ENCODE measurements at regions not wholly inside any gene's neighbourhood (a gene's known extent, or its start where the extent isn't known, plus 50 kb on each side); places are given as distances from the start of the nearest gene placed in this dataset.

GRCh38 chr9:86821006-86821845, 126.1 kb downstream of the GAS1 start:
- no peak for TF ChIP-seq GATA3 (IDR thresholded peaks at IDR 0.05; ENCODE audit: low read depth, low read length)
- TF ChIP-seq GATA2 (IDR thresholded peaks at IDR 0.05; ENCODE audit: low read depth, low read length) = no peak
